HL-60 (cell line): ENCODE measurements at regions not wholly inside any gene's neighbourhood (a gene's known extent, or its start where the extent isn't known, plus 50 kb on each side); places are given as distances from the start of the nearest gene placed in this dataset.
"Not testable (repeated sequence)": the region's sequence is repeated elsewhere in the genome, so short reads cannot be mapped to it uniquely, and the experiment has no call there.

Experiments
- CTCF ChIP-seq: IDR thresholded peaks from one replicate; pipeline ENCODE4 v1.5.1; 2011; ENCODE audit warnings: low read length, control low read depth, inconsistent platforms; ENCODE audit not compliant: insufficient read depth
- POLR2AphosphoS5 ChIP-seq: IDR thresholded peaks from 2 replicates; pipeline ENCODE4 v1.6.1; 2012; ENCODE audit warnings: low read depth
- REST ChIP-seq: IDR thresholded peaks from 2 replicates; pipeline ENCODE4 v1.6.1; 2012; ENCODE audit warnings: low read depth; ENCODE audit not compliant: insufficient replicate concordance
- SPI1 ChIP-seq: IDR thresholded peaks from 2 replicates; pipeline ENCODE4 v1.6.1; 2012; ENCODE audit warnings: low read depth, mild to moderate bottlenecking, borderline replicate concordance

- not testable (repeated sequence) for TF ChIP-seq CTCF, POLR2AphosphoS5, REST, SPI1
Measured at GRCh38 chr12:54105809-54106208, 52.2 kb downstream of the HOXC4 start.
